Fibroblast of lung (primary cell): ENCODE measurements at regions not wholly inside any gene's neighbourhood (a gene's known extent, or its start where the extent isn't known, plus 50 kb on each side); places are given as distances from the start of the nearest gene placed in this dataset.
"Not testable (repeated sequence)": the region's sequence is repeated elsewhere in the genome, so short reads cannot be mapped to it uniquely, and the experiment has no call there.

Source experiments
- CTCF ChIP-seq, 2 donors: IDR thresholded peaks in 1 of 2; conservative IDR thresholded peaks in 1 of 2; 1 replicate in 1 of 2; 2 replicates in 1 of 2; pipeline ENCODE4 v1.5.1; 2011 to 2012; ENCODE audit warnings: low read length in 2 of 2, control low read depth in 1 of 2, inconsistent platforms in 1 of 2, low read depth in 1 of 2, mild to moderate bottlenecking in 1 of 2
- EZH2 ChIP-seq: IDR thresholded peaks from 2 replicates; pipeline ENCODE4 v1.5.1; 2012; ENCODE audit warnings: low read length, control low read depth, mild to moderate bottlenecking; ENCODE audit errors: missing control alignments

- not testable (repeated sequence) for TF ChIP-seq CTCF (conservative IDR thresholded peaks at IDR 0.05 in 1 of 2, IDR thresholded peaks at IDR 0.05 in 1 of 2; ENCODE audit: low read depth in 1 of 2, low read length in 2 of 2); EZH2
Observed at GRCh38 chr5:10016559-10016958, 233.1 kb downstream of the ATPSCKMT start.
